Hematopoietic multipotent progenitor cell treated with erythropoietin and hydrocortisone succinate and interleukin-3 and kit ligand, for 6 days (in vitro differentiated cells): ENCODE measurements at regions not wholly inside any gene's neighbourhood (a gene's known extent, or its start where the extent isn't known, plus 50 kb on each side); places are given as distances from the start of the nearest gene placed in this dataset.
A peak's percentile ranks its signal among the peaks of the same experiment; 100 is the strongest.

ENCODE experiments used
- DNase-seq: peaks from one replicate; pipeline ENCODE4 v3.0.0-alpha.2; 2015

- DNase-seq, result no peak
Observed at GRCh38 chr9:79116041-79116440, 455.7 kb upstream of the TLE4 start.

GRCh38 chr9:79116709-79117108 is 455.1 kb upstream of the TLE4 start:
- no peak for DNase-seq

GRCh38 chr9:79120533-79120932 is 451.2 kb upstream of the TLE4 start:
- DNase-seq, result no peak

GRCh38 chr9:79120941-79121340 is 450.8 kb upstream of the TLE4 start:
- no peak for DNase-seq

GRCh38 chr9:79123415-79123814 is 448.4 kb upstream of the TLE4 start:
- DNase-seq, result no peak

GRCh38 chr9:79127661-79128060 is 444.1 kb upstream of the TLE4 start:
- DNase-seq, result no peak

GRCh38 chr9:79129865-79130480 is 441.8 kb upstream of the TLE4 start:
- peak; percentile 48 for DNase-seq

GRCh38 chr9:79131246-79131774 is 440.5 kb upstream of the TLE4 start:
- no peak for DNase-seq

GRCh38 chr9:79131824-79132377 is 439.9 kb upstream of the TLE4 start:
- no peak for DNase-seq

GRCh38 chr9:79134654-79135053 is 437.1 kb upstream of the TLE4 start:
- peak; percentile 7 for DNase-seq

GRCh38 chr9:79135681-79136415 is 435.9 kb upstream of the TLE4 start:
- peak; percentile 1 for DNase-seq

GRCh38 chr9:79140751-79141150 is 431.0 kb upstream of the TLE4 start:
- DNase-seq, result peak; percentile 3

- DNase-seq, result no peak
Observed at GRCh38 chr9:79143211-79143610, 428.6 kb upstream of the TLE4 start.

- DNase-seq, result no peak
Observed at GRCh38 chr9:79145442-79145841, 426.3 kb upstream of the TLE4 start.

- no peak for DNase-seq
Observed at GRCh38 chr9:79149585-79149984, 422.2 kb upstream of the TLE4 start.

GRCh38 chr9:79151791-79152190 is 420.0 kb upstream of the TLE4 start:
- DNase-seq, result no peak

GRCh38 chr9:79152306-79152705 is 419.5 kb upstream of the TLE4 start:
- DNase-seq, result no peak

- DNase-seq, result no peak
Observed at GRCh38 chr9:79154806-79155205, 417.0 kb upstream of the TLE4 start.

- no peak for DNase-seq
Observed at GRCh38 chr9:79155308-79155707, 416.5 kb upstream of the TLE4 start.

- no peak for DNase-seq
Observed at GRCh38 chr9:79163544-79163943, 408.2 kb upstream of the TLE4 start.

- no peak for DNase-seq
Observed at GRCh38 chr9:79164406-79164805, 407.4 kb upstream of the TLE4 start.

- no peak for DNase-seq
Observed at GRCh38 chr9:79165020-79165780, 406.6 kb upstream of the TLE4 start.

GRCh38 chr9:79166005-79166404 is 405.8 kb upstream of the TLE4 start:
- no peak for DNase-seq
